ENCODE measurements at regions not wholly inside any gene's neighbourhood (a gene's known extent, or its start where the extent isn't known, plus 50 kb on each side); places are given as distances from the start of the nearest gene placed in this dataset.

- Histone ChIP-seq H3K4me3 (ENCODE audit: low read depth, low read length) (no peak overlapping the region), H3K27ac (ENCODE audit: extremely low read depth, low read depth, low read length) (no peak overlapping the region), H3K4me1 (ENCODE audit: control insufficient read depth, insufficient read depth, low read length) (no peaks in the 10 kb centered on the region), H3K36me3 (ENCODE audit: control insufficient read depth in 2 of 2, insufficient read depth in 1 of 2, low read length in 2 of 2) (no peaks in the 10 kb centered on the region), H3K9me3 (ENCODE audit: control insufficient read depth, insufficient read depth, low read depth, low read length) (no peaks in the 10 kb centered on the region)
- ChIA-PET CTCF (no interaction called here), POLR2A (no interaction called here)
- TF ChIP-seq ZNF654 (tag by site-specific recombination; IDR thresholded peaks at IDR 0.05; ENCODE audit: low read depth) (no peak), ZNF658 (tag by site-specific recombination; IDR thresholded peaks at IDR 0.05) (no peak), HOXA7 (CRISPR knock-in tag; IDR thresholded peaks at IDR 0.05; ENCODE audit: borderline replicate concordance) (no peak), ZNF596 (tag by site-specific recombination; IDR thresholded peaks at IDR 0.05) (no peak), ZNF146 (tag by site-specific recombination; IDR thresholded peaks at IDR 0.05) (no peak), REPIN1 (tag by site-specific recombination; IDR thresholded peaks at IDR 0.05; ENCODE audit: low read depth) (no peak), ZNF843 (tag by site-specific recombination; IDR thresholded peaks at IDR 0.05) (no peak), ZBTB11 (tag by site-specific recombination; conservative IDR thresholded peaks at IDR 0.05; ENCODE audit: low read depth) (no peak)
Observed at GRCh38 chr13:18944501-18945068, 237.0 kb downstream of the TUBA3C start.

DNA sequence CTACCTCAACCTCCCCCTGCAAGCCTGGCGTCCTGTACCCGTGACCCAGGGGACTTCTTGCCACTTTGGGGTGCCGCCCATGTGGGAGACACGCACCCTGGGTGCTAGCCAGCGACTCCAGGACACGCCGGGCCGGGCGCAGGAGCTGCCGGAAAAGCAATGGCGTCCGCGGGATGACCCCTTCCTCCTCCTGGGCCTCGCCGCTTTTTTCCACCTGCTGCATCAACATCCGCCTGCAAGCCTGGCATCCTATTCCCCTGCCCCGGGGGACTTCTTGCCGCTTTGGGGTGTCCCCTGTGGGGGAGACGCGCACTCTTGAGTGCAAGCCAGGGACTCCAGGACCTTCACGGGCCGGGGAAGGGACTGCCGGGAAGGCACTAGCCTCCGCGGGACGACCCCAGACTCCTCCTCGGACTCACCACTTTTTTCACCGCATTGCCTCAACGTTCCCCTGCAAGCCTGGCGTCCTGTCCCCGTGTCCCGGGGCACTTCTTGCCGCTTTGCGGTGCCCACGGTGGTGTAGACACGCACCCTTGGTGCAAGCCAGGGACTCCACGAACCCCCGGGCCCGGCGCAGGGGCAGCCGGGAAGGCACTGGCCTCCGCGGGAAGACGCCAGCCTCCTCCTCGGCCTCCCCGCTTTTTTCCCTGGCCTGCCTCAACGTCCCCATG lies 237.8 kb downstream of the TUBA3C start:
- POLR2A ChIA-PET, result no interaction called here
- H3K9me3 ChIP-seq (ENCODE audit: control insufficient read depth, insufficient read depth, low read depth, low read length), result no peaks in the 10 kb centered on the region

More for the DNA sequence above, 237.8 kb downstream of the TUBA3C start:
- H3K4me3 ChIP-seq (ENCODE audit: low read depth, low read length), result no peak overlapping the region
- TF ChIP-seq FEZF1 (tag by site-specific recombination; IDR thresholded peaks at IDR 0.05) (no peak), KLF1 (tag by site-specific recombination; IDR thresholded peaks at IDR 0.05) (no peak), EGR2 (tag by site-specific recombination; IDR thresholded peaks at IDR 0.05; ENCODE audit: low read depth) (no peak), ZBTB6 (tag by site-specific recombination; IDR thresholded peaks at IDR 0.05) (no peak), ZNF292 (tag by site-specific recombination; IDR thresholded peaks at IDR 0.05; ENCODE audit: borderline replicate concordance, low read depth) (no peak), ZNF449 (tag by site-specific recombination; IDR thresholded peaks at IDR 0.05) (no peak), KLF7 (tag by site-specific recombination; IDR thresholded peaks at IDR 0.05; ENCODE audit: borderline replicate concordance) (no peak), INSM2 (tag by site-specific recombination; IDR thresholded peaks at IDR 0.05) (no peak), ZNF394 (tag by site-specific recombination; IDR thresholded peaks at IDR 0.05; ENCODE audit: borderline replicate concordance) (no peak), ZNF571 (tag by site-specific recombination; IDR thresholded peaks at IDR 0.05) (no peak)
- TF ChIP-seq, protein P1, sequence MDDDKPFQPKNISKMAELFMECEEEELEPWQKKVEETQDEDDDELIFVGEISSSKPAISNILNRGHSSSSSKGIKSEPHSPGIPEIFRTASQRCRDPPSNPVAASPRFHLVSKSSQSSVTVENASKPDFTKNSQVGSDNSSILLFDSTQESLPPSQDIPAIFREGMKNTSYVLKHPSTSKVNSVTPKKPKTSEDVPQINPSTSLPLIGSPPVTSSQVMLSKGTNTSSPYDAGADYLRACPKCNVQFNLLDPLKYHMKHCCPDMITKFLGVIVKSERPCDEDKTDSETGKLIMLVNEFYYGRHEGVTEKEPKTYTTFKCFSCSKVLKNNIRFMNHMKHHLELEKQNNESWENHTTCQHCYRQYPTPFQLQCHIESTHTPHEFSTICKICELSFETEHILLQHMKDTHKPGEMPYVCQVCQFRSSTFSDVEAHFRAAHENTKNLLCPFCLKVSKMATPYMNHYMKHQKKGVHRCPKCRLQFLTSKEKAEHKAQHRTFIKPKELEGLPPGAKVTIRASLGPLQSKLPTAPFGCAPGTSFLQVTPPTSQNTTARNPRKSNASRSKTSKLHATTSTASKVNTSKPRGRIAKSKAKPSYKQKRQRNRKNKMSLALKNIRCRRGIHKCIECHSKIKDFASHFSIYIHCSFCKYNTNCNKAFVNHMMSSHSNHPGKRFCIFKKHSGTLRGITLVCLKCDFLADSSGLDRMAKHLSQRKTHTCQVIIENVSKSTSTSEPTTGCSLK (tag by site-specific recombination; IDR thresholded peaks at IDR 0.05), result no peak
- TF ChIP-seq, protein P2, sequence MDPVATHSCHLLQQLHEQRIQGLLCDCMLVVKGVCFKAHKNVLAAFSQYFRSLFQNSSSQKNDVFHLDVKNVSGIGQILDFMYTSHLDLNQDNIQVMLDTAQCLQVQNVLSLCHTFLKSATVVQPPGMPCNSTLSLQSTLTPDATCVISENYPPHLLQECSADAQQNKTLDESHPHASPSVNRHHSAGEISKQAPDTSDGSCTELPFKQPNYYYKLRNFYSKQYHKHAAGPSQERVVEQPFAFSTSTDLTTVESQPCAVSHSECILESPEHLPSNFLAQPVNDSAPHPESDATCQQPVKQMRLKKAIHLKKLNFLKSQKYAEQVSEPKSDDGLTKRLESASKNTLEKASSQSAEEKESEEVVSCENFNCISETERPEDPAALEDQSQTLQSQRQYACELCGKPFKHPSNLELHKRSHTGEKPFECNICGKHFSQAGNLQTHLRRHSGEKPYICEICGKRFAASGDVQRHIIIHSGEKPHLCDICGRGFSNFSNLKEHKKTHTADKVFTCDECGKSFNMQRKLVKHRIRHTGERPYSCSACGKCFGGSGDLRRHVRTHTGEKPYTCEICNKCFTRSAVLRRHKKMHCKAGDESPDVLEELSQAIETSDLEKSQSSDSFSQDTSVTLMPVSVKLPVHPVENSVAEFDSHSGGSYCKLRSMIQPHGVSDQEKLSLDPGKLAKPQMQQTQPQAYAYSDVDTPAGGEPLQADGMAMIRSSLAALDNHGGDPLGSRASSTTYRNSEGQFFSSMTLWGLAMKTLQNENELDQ (tag by site-specific recombination; IDR thresholded peaks at IDR 0.05; ENCODE audit: low read depth), result no peak
- H3K4me1 ChIP-seq (ENCODE audit: control insufficient read depth, insufficient read depth, low read length), result no peaks in the 10 kb centered on the region
- no peak overlapping the region for H3K27ac ChIP-seq (ENCODE audit: extremely low read depth, low read depth, low read length)
- CTCF ChIA-PET, result no interaction called here
- H3K36me3 ChIP-seq (ENCODE audit: control insufficient read depth in 2 of 2, insufficient read depth in 1 of 2, low read length in 2 of 2), result no peaks in the 10 kb centered on the region

Measured in HEK293 (cell line).